Stimulated activated memory B cell treated with anti-CD40 and anti-IgM and Interleukin-4, amounts not matched to agents 10 μg/mL and 1 μg/mL and 100 μg/mL, for 72 hours (primary cell): ENCODE measurements at regions not wholly inside any gene's neighbourhood (a gene's known extent, or its start where the extent isn't known, plus 50 kb on each side); places are given as distances from the start of the nearest gene placed in this dataset.

ENCODE experiments used
- ATAC-seq: fragments of 150-1000 bp; cut with Tn5 transposase; 2 replicates; pipeline ENCODE4 v1.10.0; 2021
- H3K27ac Mint-ChIP-seq: one replicate; pipeline ENCODE4 v1.8.0; 2022; ENCODE audit warnings: mild to moderate bottlenecking, mixed read lengths
- H3K27me3 Mint-ChIP-seq: one replicate; pipeline ENCODE4 v1.8.0; 2022; ENCODE audit warnings: mixed read lengths
- H3K36me3 Mint-ChIP-seq: one replicate; pipeline ENCODE4 v1.8.0; 2022; ENCODE audit warnings: mixed read lengths
- H3K4me1 Mint-ChIP-seq: one replicate; pipeline ENCODE4 v1.8.0; 2022; ENCODE audit warnings: mixed read lengths
- H3K4me3 Mint-ChIP-seq: one replicate; pipeline ENCODE4 v1.8.0; 2022; ENCODE audit warnings: mild to moderate bottlenecking, moderate library complexity, mixed read lengths
- H3K9me3 Mint-ChIP-seq: one replicate; pipeline ENCODE4 v1.8.0; 2022; ENCODE audit warnings: mixed read lengths

GRCh38 chr4:1485280-1485679 is 79.0 kb upstream of the NKX1-1 start:
- H3K27me3 Mint-ChIP-seq, result peaks cover 17% of the 10 kb centered on the region
- no peak overlapping the region for H3K4me3 Mint-ChIP-seq
- H3K4me1 Mint-ChIP-seq, result no peaks in the 10 kb centered on the region
- ATAC-seq, result no peak
- no peak overlapping the region for H3K27ac Mint-ChIP-seq
- peaks cover 12% of the 10 kb centered on the region for H3K36me3 Mint-ChIP-seq
- peaks cover 25% of the 10 kb centered on the region for H3K9me3 Mint-ChIP-seq

DNA sequence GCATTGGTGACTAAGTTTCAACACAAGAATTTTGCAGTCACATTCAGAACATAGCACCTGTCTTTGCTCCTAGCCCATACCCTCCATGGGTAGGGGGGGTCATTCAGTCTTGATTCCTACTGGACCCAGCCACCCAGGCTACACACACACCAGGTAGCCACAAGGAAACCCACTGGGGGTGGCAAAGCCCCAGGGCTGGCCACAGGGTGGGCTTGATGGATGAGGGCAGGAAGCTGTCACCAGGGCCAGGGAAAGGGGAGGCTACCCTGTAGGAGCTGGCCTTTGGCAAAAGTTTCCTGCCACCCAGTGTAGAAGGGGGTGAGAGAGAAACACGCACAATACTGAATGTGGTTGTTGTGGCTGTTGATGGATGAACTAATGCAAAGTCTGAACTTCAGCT is 74.5 kb upstream of the NKX1-1 start:
- H3K36me3 Mint-ChIP-seq, result peaks cover 7% of the 10 kb centered on the region
- H3K27ac Mint-ChIP-seq, result no peak overlapping the region
- no peaks in the 10 kb centered on the region for H3K4me1 Mint-ChIP-seq
- no peak for ATAC-seq
- peaks cover 31% of the 10 kb centered on the region for H3K9me3 Mint-ChIP-seq
- peaks cover 12% of the 10 kb centered on the region for H3K27me3 Mint-ChIP-seq
- no peak overlapping the region for H3K4me3 Mint-ChIP-seq

- H3K27ac Mint-ChIP-seq, result no peak overlapping the region
- H3K27me3 Mint-ChIP-seq, result peaks cover 20% of the 10 kb centered on the region
- no peaks in the 10 kb centered on the region for H3K4me1 Mint-ChIP-seq
- H3K36me3 Mint-ChIP-seq, result peaks cover 1% of the 10 kb centered on the region
- peaks cover 26% of the 10 kb centered on the region for H3K9me3 Mint-ChIP-seq
- no peak for ATAC-seq
- no peak overlapping the region for H3K4me3 Mint-ChIP-seq
Measured at GRCh38 chr4:1479454-1479853, 73.2 kb upstream of the NKX1-1 start.

DNA sequence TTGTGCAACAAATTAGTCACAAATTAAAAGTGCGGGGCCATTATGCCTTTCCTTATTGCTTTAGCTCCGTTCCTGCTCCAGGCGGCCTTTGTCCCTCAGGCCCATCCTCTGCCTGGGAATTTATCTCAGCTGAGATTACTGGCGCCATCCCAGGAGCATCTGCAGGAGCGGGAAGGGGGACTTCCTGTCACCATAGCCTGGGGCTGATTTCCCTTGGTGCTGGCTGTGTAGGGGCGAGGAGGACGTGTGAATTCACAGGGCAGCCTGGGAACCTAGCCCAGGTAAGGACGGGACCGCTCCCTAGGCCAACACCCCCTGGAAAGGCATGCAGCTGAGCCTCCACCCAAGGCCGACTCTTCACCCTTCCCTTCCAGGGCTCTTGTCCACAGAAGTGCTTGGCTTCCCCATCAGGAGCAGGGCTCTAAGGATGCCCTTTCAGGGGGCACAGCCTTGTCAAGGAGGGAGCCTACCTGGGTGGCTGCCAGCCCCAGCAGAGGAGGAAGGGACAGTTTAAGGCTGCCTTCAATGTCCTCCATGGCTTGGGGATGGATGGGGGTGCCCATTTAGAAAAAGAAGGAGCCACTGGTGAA is 72.6 kb upstream of the NKX1-1 start:
- H3K27me3 Mint-ChIP-seq, result peaks cover 21% of the 10 kb centered on the region
- no peak for ATAC-seq
- H3K9me3 Mint-ChIP-seq, result peaks cover 23% of the 10 kb centered on the region
- H3K4me3 Mint-ChIP-seq, result no peak overlapping the region
- H3K4me1 Mint-ChIP-seq, result no peaks in the 10 kb centered on the region
- H3K27ac Mint-ChIP-seq, result no peak overlapping the region
- H3K36me3 Mint-ChIP-seq, result no peaks in the 10 kb centered on the region

DNA sequence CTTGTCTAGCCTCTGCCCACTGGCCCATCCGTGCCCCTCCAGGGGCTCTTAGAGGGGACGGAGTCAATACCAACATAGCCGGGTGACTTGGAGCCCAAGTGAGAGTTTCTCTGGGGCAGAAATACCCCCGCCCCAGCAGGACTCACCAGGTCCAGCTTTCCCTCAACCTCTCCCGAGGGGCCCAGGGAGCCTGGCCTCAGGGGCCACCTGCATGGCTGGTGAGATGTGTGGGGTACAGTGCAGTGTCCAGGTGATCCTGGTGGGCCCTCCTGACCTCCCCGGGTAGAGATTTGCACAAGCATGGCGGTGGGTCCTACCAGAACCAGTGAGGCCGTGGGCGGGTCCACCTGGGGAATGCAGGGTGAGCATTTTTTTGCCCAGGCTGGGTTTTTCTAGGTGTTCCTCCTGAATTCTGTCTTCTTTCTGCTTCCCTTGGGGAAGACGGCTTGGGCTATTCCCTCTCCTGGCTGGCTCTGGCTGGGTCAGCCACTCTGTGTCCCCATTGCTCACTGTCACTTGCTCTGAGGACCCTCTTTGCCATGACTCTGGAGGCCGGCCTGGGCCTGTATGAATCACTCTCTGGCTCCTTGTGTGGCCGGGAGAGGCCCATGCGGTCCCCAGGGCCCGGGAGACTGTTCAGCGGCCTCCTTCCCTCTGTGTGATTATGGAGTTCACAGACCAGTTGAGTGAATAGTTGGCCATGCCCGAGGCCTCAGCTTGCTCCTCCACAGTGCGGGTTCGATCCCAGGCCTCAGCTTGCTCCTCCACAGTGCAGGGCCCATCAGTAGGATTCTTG is 71.0 kb upstream of the NKX1-1 start:
- ATAC-seq, result no peak
- Mint-ChIP-seq H3K27ac (no peak overlapping the region), H3K9me3 (peaks cover 23% of the 10 kb centered on the region), H3K36me3 (no peaks in the 10 kb centered on the region), H3K4me3 (no peak overlapping the region), H3K27me3 (peaks cover 32% of the 10 kb centered on the region), H3K4me1 (no peaks in the 10 kb centered on the region)

GRCh38 chr4:1476140-1476513 is 69.9 kb upstream of the NKX1-1 start:
- no peaks in the 10 kb centered on the region for H3K4me1 Mint-ChIP-seq
- peaks cover 32% of the 10 kb centered on the region for H3K27me3 Mint-ChIP-seq
- H3K36me3 Mint-ChIP-seq, result no peaks in the 10 kb centered on the region
- H3K27ac Mint-ChIP-seq, result no peak overlapping the region
- H3K4me3 Mint-ChIP-seq, result no peak overlapping the region
- H3K9me3 Mint-ChIP-seq, result peaks cover 20% of the 10 kb centered on the region
- no peak for ATAC-seq

DNA sequence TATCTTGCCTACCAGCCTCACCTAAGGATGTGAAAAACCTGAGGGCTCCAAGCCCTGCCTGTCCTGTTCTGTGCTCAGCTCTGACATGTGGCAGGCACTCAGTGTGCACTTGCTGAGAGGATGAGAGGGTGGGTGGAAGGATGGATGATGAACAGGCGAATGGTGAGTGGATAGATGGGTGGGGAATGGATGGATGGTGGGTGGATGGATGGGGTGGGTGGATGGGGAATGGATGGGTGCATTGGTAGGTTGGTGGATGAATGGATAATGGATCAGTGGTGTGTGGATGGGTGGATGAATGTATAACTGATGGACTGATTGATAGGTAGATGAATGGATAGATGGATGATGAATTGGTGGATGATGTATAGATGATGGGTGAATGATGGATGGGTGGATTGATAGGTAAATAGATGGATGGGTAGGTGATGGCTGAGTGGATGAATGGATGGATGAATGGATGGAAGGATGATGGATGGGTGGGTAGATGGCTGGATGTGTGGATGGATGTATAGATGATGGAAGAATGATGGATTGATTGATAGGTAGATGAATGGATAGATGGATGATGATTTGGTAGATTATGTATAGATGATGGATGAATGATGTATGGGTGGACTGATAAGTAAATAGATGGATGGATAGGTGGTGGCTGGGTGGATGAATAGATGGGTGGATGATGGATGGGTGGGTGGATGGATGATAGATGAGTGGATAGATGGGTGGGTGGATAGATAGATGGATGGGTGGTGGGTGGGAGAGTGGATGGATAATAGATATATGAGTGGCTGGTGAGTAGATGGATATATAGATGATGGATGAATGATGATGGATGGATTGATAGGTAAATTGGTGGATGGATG is 69.3 kb upstream of the NKX1-1 start:
- Mint-ChIP-seq H3K36me3 (no peaks in the 10 kb centered on the region), H3K27me3 (peaks cover 32% of the 10 kb centered on the region), H3K27ac (no peak overlapping the region), H3K4me3 (no peak overlapping the region), H3K4me1 (no peaks in the 10 kb centered on the region), H3K9me3 (peaks cover 17% of the 10 kb centered on the region)
- no peak for ATAC-seq

- no peak overlapping the region for H3K27ac Mint-ChIP-seq
- peaks cover 12% of the 10 kb centered on the region for H3K9me3 Mint-ChIP-seq
Measured at GRCh38 chr4:1474126-1475090, 68.2 kb upstream of the NKX1-1 start.

DNA sequence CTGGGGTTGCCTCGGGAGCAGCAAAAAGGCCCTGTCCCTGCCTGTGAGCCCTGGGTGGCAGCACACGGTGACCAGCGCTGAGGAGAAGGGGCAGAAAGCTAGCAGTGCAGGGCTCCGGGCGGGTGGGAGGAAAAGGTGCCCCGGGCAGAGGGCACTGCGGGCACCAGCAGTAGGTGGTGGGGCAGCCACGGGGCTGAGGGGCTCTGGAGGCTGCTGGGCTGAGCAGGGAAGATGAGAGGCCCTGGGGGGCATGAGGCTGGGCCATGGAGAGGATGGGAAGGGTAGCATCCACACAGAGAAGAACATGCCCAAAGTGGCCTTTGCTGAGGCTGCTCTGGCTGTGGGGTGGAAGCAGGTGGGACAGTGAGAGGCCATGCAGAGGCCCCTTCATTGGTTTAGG is 67.5 kb upstream of the NKX1-1 start:
- H3K9me3 Mint-ChIP-seq, result peaks cover 11% of the 10 kb centered on the region
- H3K27me3 Mint-ChIP-seq, result peaks cover 32% of the 10 kb centered on the region
- H3K4me1 Mint-ChIP-seq, result no peaks in the 10 kb centered on the region
- no peak overlapping the region for H3K4me3 Mint-ChIP-seq
- no peaks in the 10 kb centered on the region for H3K36me3 Mint-ChIP-seq
- no peak for ATAC-seq
- no peak overlapping the region for H3K27ac Mint-ChIP-seq

More at GRCh38 chr4:1474126-1475090, 68.2 kb upstream of the NKX1-1 start:
- H3K36me3 Mint-ChIP-seq, result no peaks in the 10 kb centered on the region
- no peaks in the 10 kb centered on the region for H3K4me1 Mint-ChIP-seq
- no peak for ATAC-seq
- H3K27me3 Mint-ChIP-seq, result peaks cover 32% of the 10 kb centered on the region
- H3K4me3 Mint-ChIP-seq, result no peak overlapping the region

- Mint-ChIP-seq H3K36me3 (no peaks in the 10 kb centered on the region), H3K4me1 (no peaks in the 10 kb centered on the region), H3K9me3 (peaks cover 16% of the 10 kb centered on the region), H3K27ac (no peak overlapping the region), H3K4me3 (no peak overlapping the region), H3K27me3 (peaks cover 32% of the 10 kb centered on the region)
- ATAC-seq, result no peak
Measured at GRCh38 chr4:1472911-1473518, 66.8 kb upstream of the NKX1-1 start.

- Mint-ChIP-seq H3K36me3 (no peaks in the 10 kb centered on the region), H3K9me3 (peaks cover 23% of the 10 kb centered on the region), H3K4me3 (no peak overlapping the region), H3K27me3 (peaks cover 32% of the 10 kb centered on the region), H3K27ac (no peak overlapping the region), H3K4me1 (no peaks in the 10 kb centered on the region)
- no peak for ATAC-seq
Measured at GRCh38 chr4:1472148-1472797, 66.0 kb upstream of the NKX1-1 start.

- no peak for ATAC-seq
- peaks cover 24% of the 10 kb centered on the region for H3K9me3 Mint-ChIP-seq
- no peak overlapping the region for H3K4me3 Mint-ChIP-seq
- H3K36me3 Mint-ChIP-seq, result no peaks in the 10 kb centered on the region
- H3K4me1 Mint-ChIP-seq, result no peaks in the 10 kb centered on the region
- no peak overlapping the region for H3K27ac Mint-ChIP-seq
- peaks cover 32% of the 10 kb centered on the region for H3K27me3 Mint-ChIP-seq
Measured at GRCh38 chr4:1471443-1472147, 65.4 kb upstream of the NKX1-1 start.

GRCh38 chr4:1470816-1471442 is 64.7 kb upstream of the NKX1-1 start:
- Mint-ChIP-seq H3K4me1 (no peaks in the 10 kb centered on the region), H3K27ac (no peak overlapping the region), H3K4me3 (no peak overlapping the region), H3K9me3 (peaks cover 20% of the 10 kb centered on the region), H3K27me3 (peaks cover 31% of the 10 kb centered on the region), H3K36me3 (no peaks in the 10 kb centered on the region)
- no peak for ATAC-seq
